ENCODE measurements at regions not wholly inside any gene's neighbourhood (a gene's known extent, or its start where the extent isn't known, plus 50 kb on each side); places are given as distances from the start of the nearest gene placed in this dataset.
"Not testable (repeated sequence)": the region's sequence is repeated elsewhere in the genome, so short reads cannot be mapped to it uniquely, and the experiment has no call there.

GRCh38 chr6:43882690-43883448 is 112.9 kb downstream of the VEGFA start:
- TF ChIP-seq SUZ12, SP1 (IDR thresholded peaks at IDR 0.05): not testable (repeated sequence)
